ENCODE measurements at regions not wholly inside any gene's neighbourhood (a gene's known extent, or its start where the extent isn't known, plus 50 kb on each side); places are given as distances from the start of the nearest gene placed in this dataset.

DNA sequence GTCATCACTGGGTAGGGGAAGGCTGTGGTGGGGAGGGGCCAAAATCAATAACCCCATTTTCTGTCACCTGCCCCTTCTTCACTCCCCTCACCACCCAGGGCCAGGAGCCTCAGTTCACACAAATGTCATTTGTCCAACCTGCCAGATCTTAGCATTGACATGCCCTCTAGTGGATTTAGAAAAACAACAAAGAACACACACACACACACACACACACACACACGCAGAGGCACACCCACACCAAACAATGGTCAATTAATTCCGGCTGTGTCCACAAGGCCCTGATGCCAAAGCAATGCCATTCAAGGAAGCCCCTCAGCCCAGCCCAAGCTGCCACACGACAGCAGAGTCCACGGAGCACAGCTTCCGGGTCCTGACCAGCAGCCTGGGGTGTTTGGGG is 68.4 kb downstream of the NOG start:
- H3K27ac ChIP-seq, result no peak overlapping the region
- TF ChIP-seq ZFX (IDR thresholded peaks at IDR 0.05; ENCODE audit: borderline replicate concordance) (no peak), CTCF (IDR thresholded peaks at IDR 0.05) (no peak)

GRCh38 chr17:56665864-56666263 is 72.4 kb downstream of the NOG start:
- TF ChIP-seq ZFX (IDR thresholded peaks at IDR 0.05; ENCODE audit: borderline replicate concordance) (no peak), CTCF (IDR thresholded peaks at IDR 0.05) (no peak)
- no peak overlapping the region for H3K27ac ChIP-seq

DNA sequence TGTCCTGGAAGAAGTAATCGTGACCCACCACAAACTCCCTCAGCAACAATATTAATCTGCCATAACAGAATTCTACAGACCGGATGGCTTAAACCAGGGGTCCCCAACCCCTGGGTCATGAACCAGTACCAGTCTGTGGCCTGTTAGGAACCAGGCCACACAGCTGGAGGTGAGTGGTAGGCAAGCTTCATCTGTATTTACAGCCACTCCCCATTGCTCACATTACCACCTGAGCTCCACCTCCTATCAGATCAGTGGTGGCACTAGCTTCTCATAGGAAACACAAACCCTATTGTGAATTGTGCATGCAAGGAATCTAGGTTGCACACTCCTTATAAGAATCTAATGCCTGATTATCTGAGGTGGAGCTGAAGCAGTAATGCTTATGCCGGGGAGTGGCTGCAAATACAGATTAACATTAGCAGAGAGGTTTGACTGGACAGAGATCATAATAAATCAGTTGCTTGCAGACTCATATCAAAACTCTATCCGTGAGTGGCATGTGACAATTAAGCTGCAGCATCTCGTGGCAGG is 74.5 kb downstream of the NOG start:
- TF ChIP-seq CTCF (IDR thresholded peaks at IDR 0.05), result no peak
- no peak for TF ChIP-seq ZFX (IDR thresholded peaks at IDR 0.05; ENCODE audit: borderline replicate concordance)
- no peak overlapping the region for H3K27ac ChIP-seq

DNA sequence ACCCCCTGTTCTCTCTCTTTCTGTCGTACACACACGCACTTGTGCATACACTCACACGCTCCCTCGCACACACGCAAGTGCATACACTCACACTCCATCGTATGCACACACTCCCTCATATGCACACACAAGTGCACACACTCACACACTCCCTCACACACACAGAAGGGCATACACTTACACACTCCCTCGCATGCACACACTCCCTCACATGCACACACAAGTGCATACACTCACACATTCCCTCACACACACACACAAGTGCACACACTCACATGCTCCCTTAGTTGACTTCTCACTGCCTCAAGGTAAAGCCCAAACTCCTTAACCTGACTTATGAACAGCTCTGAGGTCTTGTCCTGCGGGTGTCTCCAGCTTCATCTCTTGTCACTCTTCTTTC is 78.7 kb downstream of the NOG start:
- TF ChIP-seq CTCF (IDR thresholded peaks at IDR 0.05) (no peak), ZFX (IDR thresholded peaks at IDR 0.05; ENCODE audit: borderline replicate concordance) (no peak)
- H3K27ac ChIP-seq, result no peak overlapping the region

- TF ChIP-seq CTCF (IDR thresholded peaks at IDR 0.05), result no peak
- TF ChIP-seq ZFX (IDR thresholded peaks at IDR 0.05; ENCODE audit: borderline replicate concordance), result no peak
- no peak overlapping the region for H3K27ac ChIP-seq
Observed at GRCh38 chr17:56674401-56674925, 81.0 kb downstream of the NOG start.

DNA sequence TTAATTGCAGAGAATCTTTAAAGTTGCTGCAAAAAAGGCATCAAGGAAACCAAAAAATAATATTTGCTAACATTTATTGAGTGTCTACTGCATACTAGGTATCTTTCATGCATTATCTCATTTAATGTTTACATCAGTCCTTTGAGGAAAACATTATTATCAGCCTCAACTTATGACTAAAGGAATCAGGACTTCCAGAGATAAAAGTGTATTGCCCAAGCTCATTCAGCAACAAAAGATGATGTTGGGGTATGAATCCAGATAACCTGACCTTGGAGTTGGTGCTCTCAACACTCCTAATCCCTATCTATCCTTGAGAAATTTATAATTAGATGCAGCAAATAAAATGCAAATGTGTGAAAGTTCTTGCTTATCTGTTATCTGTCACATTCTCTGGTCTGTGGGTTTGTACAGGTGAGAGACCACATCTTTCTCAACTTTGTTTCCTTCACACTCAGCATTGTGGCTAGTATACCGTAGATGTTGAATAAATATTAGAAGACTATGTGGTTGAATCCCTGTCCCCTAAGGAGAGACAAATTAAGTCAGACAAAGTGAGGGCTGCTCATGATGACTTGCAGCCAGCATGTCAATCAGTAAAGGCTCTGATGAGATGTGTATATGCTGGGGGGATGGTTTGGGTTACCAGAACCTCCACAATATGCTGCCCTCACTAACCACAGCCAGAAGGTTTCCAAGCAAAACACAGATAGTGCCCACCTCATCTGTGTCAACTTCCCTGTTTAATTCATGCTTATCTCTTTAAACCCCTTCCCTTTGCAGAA is 82.6 kb downstream of the NOG start:
- no peak overlapping the region for H3K27ac ChIP-seq
- TF ChIP-seq CTCF (IDR thresholded peaks at IDR 0.05), result no peak
- no peak for TF ChIP-seq ZFX (IDR thresholded peaks at IDR 0.05; ENCODE audit: borderline replicate concordance)

DNA sequence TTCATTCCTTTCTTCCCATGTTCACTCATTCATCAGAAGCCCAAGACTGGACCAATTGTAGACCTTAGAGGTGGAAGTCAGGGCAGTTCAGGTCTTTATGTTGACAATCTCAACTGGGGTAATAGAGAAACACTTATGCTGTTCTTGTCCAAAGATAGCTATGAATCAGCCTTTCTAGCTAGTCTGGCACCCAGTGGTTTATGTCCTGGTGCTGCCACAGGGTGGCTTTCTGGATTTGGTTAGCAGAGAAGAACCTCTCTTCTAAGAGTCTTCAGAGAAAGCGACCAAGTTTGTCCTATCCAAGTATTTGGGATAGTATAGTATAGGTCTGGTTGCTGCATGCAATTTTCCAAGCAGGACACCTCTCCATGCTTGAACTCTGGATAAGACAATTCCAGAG is 83.3 kb downstream of the NOG start:
- TF ChIP-seq ZFX (IDR thresholded peaks at IDR 0.05; ENCODE audit: borderline replicate concordance) (no peak), CTCF (IDR thresholded peaks at IDR 0.05) (no peak)
- no peak overlapping the region for H3K27ac ChIP-seq

All from 22Rv1 (cell line).